Posterior cingulate gyrus (tissue), 11 donors: ENCODE measurements at regions not wholly inside any gene's neighbourhood (a gene's known extent, or its start where the extent isn't known, plus 50 kb on each side); places are given as distances from the start of the nearest gene placed in this dataset.
"Not testable (repeated sequence)": the region's sequence is repeated elsewhere in the genome, so short reads cannot be mapped to it uniquely, and the experiment has no call there.

ENCODE experiments used
- DNase-seq, 10 donors: peaks; one replicate each; pipeline versions ENCODE4 v3.0.0 to v3.0.0-alpha.2; 2020 to 2021; ENCODE audit warnings: mixed read lengths in 3 of 10
- intact Hi-C: fragments of 100-400 bp; cut with DNase I; formaldehyde crosslinking; loops from one replicate; pipeline ENCODE4 v1.15.1; 2023

- intact Hi-C loops = loop anchor here (5.0 kb wide), 1 partner anchor 33 kb away; no protein-coding TSS in a partner anchor
- DNase-seq = not testable (repeated sequence)
These were observed 164.4 kb downstream of the CWH43 start for GRCh38 chr4:49150351-49151083.

GRCh38 chr4:49153011-49153410 is 166.9 kb downstream of the CWH43 start:
- intact Hi-C loops = loop anchor here (5.0 kb wide), 1 partner anchor 36 kb away; no protein-coding TSS in a partner anchor

DNA sequence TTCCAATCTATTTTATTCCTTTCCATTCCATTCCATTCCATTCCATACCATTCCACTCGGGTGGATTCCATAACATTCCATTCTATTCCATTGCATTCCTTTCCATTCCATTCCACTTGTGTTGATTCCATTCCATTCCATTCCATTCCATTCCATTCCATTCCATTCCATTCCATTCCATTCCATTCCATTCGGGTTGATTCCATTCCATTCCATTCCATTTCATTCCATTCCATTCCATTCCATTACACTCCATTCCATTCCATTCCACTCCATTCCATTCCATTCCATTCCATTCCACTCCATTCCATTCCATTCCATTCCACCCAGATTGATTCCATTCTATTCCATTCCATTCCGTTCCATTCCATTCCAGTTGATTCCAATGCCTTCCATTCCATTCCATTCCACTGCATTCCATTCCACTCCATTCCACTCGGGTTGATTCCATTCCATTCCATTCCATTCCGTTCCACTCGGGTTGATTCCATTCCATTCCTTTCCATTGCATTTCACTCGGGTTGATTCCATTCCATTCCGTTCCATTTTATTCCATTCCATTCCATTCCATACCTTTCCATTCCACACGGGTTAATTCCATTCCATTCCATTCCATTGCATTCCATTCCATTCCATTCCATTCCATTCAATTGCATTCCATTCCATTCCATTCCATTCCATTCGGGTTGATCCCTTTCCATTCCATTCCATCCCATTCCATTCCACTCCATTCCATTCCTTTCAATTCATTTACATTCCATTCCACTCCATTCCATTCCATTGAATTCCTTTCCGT is 168.4 kb downstream of the CWH43 start:
- DNase-seq = not testable (repeated sequence)
- intact Hi-C loops = loop anchor here (5.0 kb wide), 1 partner anchor 37 kb away; no protein-coding TSS in a partner anchor

More at GRCh38 chr4:49153011-49153410, 166.9 kb downstream of the CWH43 start:
- DNase-seq = not testable (repeated sequence)

- DNase-seq, intact Hi-C loops: not testable (repeated sequence)
These were observed 169.2 kb downstream of the CWH43 start for GRCh38 chr4:49155270-49155669.

GRCh38 chr4:49156309-49156708 is 170.2 kb downstream of the CWH43 start:
- intact Hi-C loops, DNase-seq: not testable (repeated sequence)

DNA sequence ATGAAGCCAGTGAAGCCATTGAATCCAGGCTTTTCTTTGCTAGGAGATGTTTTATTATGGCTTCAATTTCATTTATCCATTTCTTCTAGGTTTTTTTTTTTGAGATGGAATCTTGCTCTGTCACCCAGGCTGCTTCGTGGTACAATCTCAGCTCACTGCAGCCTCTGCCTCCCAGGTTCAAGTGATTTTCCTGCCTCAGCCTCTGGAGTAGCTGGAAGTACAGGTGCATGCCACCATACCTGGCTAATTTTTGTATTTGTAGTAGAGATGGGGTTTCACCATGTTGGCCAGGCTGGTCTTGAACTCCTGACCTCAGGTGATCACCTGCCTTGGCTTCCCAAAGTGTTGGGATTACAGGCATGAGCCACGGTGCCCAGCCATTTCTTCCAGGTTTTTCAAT is 171.6 kb downstream of the CWH43 start:
- intact Hi-C loops = not testable (repeated sequence)

GRCh38 chr4:49161111-49161541 is 175.1 kb downstream of the CWH43 start:
- intact Hi-C loops = not testable (repeated sequence)
- peak in 3 of 10 donors; percentile 64 to 84 (median 77) for DNase-seq

More for the DNA sequence above, 171.6 kb downstream of the CWH43 start:
- not testable (repeated sequence) for DNase-seq

- DNase-seq, intact Hi-C loops: not testable (repeated sequence)
These were observed 178.8 kb downstream of the CWH43 start for GRCh38 chr4:49164916-49165315.

GRCh38 chr4:49177847-49178246 is 191.8 kb downstream of the CWH43 start:
- intact Hi-C loops = not testable (repeated sequence)

GRCh38 chr4:49181088-49181487 is 195.0 kb downstream of the CWH43 start:
- peak in 2 of 10 donors; percentile 16 to 64 for DNase-seq
- intact Hi-C loops = not testable (repeated sequence)

More at GRCh38 chr4:49177847-49178246, 191.8 kb downstream of the CWH43 start:
- DNase-seq = peak in 2 of 10 donors; percentile 63

GRCh38 chr4:49211396-49212194 is 225.5 kb downstream of the CWH43 start:
- DNase-seq = peak in 1 of 10 donors; percentile 75
- intact Hi-C loops = not testable (repeated sequence)

DNA sequence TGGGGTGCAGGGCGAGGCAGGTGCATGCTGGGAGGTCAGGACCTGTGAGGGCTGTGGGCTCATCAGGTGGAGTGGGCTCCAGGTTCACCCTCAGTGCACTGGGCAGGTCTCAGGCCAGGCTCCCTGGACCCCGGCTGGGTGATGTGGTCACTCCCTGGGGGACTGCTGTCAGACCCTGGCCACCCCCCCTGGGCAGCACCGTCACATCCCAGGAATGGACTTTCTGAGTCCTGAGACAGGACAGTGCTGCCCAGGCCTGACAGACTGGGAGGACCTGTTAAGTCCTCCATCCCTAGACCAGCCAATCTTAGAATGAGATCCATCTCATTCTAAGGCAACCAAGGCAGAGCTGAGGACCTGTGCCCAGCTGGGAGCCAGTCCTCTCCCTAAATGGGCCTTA is 227.2 kb downstream of the CWH43 start:
- peak in 1 of 10 donors; percentile 79 for DNase-seq
- intact Hi-C loops = not testable (repeated sequence)

- intact Hi-C loops = not testable (repeated sequence)
- peak in 1 of 10 donors; percentile 85 for DNase-seq
These were observed 227.7 kb downstream of the CWH43 start for GRCh38 chr4:49213750-49214149.

GRCh38 chr4:49214453-49215081 is 228.5 kb downstream of the CWH43 start:
- DNase-seq = peak in 2 of 10 donors; percentile 79 to 87
- intact Hi-C loops = not testable (repeated sequence)

DNA sequence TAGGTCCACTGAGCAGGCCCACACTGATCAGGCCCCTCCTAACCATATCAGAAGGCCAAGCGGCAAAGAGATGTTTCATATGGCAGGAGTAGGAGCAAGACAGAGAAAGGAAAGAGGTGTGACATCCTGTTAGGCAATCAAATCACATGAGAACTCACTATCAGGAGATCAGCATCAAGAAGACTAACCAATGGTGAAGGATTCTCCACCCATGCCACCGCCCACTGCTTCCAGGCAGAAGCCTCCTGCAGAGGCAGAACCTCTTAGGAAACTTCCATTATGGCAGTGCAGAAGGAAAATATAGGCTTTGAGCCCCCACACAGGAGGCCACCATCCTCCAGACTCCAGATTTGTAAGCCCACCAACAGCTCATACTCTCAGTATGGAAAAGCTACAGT is 229.0 kb downstream of the CWH43 start:
- DNase-seq, intact Hi-C loops: not testable (repeated sequence)

- intact Hi-C loops, DNase-seq: not testable (repeated sequence)
These were observed 230.5 kb downstream of the CWH43 start for GRCh38 chr4:49216606-49217005.

GRCh38 chr4:49217492-49217891 is 231.4 kb downstream of the CWH43 start:
- DNase-seq = no peak
- intact Hi-C loops = no loop called here

DNA sequence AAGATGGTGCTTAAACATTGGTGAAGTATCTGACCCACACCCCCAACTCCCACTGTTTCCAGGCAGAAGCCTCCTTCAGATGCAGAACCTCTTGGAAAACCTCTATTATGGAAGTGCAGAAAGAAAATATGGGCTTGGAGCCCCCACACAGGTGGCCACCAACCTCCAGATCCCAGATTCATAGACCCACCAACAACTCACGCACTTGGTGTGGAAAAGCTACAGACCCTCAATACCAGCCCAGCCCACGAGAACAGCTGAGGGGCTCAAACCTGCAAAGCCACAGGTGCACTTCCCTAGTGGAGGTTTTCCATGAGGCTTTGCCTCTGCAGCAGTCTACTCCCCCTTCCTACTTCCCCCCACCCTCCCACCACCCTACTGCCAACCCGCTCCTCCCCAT is 232.0 kb downstream of the CWH43 start:
- intact Hi-C loops, DNase-seq: not testable (repeated sequence)

DNA sequence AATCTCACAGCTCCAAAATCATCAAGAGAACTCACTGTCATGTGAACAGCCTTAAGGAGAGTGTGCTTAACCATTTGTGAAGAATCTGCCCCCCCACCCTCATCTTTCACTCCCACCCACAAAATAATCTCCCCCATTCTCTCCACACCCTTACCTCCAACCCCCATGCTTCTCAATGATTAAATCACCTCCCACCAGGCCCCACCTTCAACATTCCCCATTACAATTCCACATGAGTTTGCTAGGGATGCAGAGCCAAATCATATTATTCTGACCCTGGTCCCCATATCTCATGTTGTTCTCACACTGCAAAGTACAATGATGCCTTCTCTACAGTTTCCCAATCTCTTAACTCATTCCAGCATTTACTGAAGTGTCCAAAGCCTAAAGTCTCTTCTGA is 232.9 kb downstream of the CWH43 start:
- DNase-seq, intact Hi-C loops: not testable (repeated sequence)
